Stimulated activated CD8-positive, alpha-beta memory T cell treated with anti-CD3 and anti-CD28 coated beads, Interleukin-12 subunit alpha, Interleukin-12 subunit beta, amount 100 ng/mL, for 4 hours (primary cell): ENCODE measurements at regions not wholly inside any gene's neighbourhood (a gene's known extent, or its start where the extent isn't known, plus 50 kb on each side); places are given as distances from the start of the nearest gene placed in this dataset.
"Not testable (repeated sequence)": the region's sequence is repeated elsewhere in the genome, so short reads cannot be mapped to it uniquely, and the experiment has no call there.

Experiments
- DNase-seq: peaks from one replicate; pipeline ENCODE4 v3.0.0-alpha.2; 2020; ENCODE audit warnings: low read depth

DNA sequence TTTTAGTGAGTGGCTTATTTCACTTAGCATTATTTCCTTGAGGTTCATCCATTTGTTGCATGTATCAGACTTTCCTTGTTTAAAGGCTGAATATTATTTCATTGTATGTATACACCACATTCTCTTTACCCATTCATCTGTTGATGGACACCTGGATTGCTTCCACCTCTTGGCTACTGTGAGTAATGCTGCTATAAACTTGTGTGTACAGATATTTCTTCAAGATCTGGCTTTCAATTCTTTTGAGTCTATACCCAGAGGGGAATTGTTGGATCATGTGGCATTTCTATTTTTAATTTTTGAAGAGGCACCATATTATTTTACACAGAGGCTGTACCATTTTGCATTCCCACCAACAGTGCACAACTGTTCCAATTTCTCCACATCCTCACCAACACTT, 313.5 kb downstream of the RPLP1 start:
- no peak for DNase-seq

- DNase-seq: no peak
Measured at GRCh38 chr15:69767191-69767590, 314.6 kb downstream of the RPLP1 start.

DNA sequence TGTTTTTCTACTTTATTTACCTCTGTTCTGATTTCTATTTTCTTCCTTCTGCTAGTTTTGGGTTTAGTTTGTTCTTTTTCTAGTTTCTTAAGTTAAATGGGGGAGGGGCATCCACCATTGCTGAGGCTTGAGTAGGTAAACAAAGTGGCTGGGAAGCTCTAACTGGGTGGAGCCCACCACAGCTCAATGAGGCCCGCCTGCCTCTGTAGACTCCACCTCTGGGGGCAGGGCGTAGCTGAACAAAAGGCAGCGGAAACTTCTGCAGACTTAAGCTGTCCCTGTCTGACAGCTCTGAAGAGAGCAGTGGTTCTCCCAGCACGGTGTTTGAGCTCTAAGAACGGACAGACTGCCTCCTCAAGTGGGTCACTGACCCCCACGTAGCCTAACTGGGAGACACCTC, 316.7 kb downstream of the RPLP1 start:
- DNase-seq: not testable (repeated sequence)

- DNase-seq: not testable (repeated sequence)
Measured at GRCh38 chr15:69774258-69774657, 321.6 kb downstream of the RPLP1 start.

DNA sequence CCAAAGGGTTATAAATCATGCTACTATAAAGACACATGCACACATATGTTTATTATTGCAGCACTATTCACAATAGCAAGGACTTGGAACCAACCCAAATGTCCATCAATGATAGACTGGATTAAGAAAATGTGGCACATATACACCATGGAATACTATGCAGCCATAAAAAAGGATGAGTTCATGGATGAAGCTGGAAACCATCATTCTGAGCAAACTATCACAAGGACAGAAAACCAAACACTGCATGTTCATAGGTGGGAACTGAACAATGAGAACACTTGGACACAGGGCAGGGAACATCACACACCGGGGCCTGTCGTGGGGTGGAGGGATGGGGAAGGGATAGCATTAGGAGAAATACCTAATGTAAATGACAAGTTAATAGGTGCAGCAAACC, 322.1 kb downstream of the RPLP1 start:
- not testable (repeated sequence) for DNase-seq

DNA sequence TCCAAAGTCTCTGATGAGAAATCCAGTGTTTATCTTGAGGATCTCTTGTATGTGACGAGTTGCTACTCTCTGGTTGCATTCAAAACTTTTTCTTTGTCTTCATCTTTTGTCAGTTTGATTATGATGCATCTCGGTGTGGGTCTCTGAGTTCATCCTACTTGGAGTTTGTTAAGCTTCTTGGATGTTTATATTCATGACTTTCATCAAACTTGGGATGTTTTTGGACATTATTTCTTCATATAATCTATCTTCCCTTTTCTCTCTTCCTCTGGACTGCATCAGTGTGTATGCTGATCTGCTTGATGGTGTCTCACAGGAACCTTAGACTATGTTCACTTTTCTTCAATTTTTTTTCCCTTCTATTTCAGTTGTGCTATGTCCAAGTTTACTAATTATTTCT, 320.4 kb downstream of the TLE3 start:
- DNase-seq: no peak

GRCh38 chr15:69780374-69780773, 317.3 kb downstream of the TLE3 start:
- DNase-seq: no peak

DNA sequence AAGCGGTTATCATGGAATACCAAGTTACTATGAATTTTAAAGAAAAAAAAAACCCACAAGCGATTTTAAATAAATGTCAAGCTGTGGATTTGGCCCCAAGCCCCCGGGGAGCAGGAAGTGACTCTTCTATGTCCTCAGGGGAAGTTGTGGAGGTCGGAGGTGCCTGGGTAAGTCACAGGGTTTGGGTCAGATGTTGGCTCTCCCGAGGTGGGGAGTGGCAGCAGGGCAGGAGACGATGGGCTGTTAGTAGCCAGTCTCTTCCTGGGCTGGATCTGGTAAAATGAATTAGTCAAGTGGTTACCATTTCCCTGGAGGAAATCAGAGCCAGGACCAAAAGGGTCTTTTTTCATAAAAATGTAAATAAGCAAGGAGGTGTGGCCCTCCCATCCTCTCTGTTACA, 316.7 kb downstream of the TLE3 start:
- no peak for DNase-seq

DNA sequence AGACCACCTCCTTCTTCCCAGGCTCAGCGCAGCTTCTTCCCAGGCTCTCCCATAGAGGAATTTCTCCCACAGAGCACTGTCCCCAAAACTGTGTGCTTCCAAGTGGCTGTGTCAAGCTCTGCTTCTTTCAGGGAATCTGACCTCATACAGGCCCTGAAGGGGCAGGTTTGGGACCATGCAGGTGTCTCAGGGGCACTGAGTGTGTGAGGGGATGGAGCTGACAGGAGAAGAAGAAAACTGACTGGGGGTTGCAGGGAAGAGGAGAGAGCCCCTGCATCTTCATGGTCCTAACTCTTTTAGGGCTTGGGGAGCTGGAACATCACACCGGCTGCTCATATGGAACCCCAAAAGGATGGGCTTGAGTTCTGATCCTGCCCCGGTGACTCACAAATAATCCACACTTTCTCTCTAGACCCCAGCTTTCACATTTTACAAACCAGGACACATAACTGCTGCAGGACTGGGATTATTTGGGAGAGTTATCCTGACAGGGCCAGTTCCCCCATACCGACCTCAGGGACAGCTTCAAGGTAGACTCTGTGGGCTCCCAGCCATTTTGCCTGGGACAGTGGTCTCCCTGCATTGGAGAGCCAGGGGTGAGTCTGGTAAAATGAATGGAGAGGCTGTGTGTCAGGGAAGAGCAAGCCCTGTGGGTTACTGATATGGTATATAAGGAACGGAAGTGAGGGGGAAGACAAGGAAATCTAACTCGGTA, 316.1 kb downstream of the TLE3 start:
- no peak for DNase-seq

- no peak for DNase-seq
Measured at GRCh38 chr15:69782139-69782658, 315.5 kb downstream of the TLE3 start.

DNA sequence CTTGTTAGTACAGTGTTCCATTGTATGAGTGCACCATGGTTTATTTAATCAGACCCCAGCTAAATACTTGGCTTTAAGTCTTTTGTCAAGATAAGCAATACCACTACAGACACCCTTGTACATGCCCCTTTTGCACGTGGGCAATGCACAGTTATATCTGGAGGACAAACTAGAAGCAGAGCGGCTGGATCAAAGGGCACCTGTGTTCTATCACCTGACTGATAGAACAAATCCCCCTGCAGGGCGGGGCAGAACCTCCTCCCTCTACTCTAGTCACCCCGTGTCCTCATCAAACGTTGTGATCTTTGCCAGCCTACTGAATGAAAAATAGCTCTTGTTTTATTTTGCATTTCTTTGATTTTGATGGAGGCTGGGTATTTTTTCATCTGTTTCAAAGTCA, 314.9 kb downstream of the TLE3 start:
- DNase-seq: no peak

DNA sequence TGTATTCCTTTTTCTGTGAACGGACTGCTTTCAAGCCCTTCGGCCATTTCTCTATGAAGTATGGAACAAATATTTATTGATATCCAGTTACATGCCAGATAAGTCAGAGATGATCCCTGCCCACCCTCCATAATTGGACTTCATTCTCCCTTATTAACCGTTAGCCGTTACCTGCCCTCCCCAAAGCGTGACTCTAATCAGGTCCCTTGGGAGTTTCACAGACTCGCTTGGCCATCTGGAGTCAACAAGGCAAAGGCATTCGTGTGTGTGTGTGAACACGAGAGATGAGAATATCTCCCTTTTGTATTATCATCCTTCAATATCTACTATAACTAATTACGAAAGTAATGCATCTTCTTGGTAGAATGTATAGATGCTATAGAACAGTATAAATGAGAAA, 314.5 kb downstream of the TLE3 start:
- DNase-seq: no peak

GRCh38 chr15:69784798-69785566, 312.7 kb downstream of the TLE3 start:
- no peak for DNase-seq

DNA sequence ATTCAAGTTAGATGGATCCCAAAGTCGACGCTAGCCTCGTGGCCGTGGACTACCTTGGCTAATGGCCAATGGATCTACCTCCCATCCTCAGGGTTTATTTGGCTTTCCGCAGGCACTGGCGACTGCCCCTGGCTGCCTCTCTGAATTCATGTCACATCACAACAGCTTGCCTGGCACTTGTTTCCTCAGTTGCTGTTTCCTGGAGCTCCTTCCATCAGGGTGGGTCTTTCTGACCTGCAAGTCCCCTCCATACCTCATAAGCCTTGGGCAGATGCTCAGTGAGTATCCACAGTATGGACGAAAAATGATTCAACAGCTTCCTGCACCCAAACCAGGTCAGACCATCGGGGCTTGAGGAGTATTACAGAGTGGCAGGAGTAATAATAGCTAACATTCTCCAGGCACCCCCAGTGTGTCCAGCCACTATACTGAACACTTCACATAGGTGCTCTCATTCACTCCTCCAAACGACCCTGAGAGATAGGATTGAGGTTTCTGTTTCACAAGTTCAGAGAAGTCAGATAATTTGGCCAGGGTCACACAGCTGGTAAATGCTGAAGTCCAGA, 311.5 kb downstream of the TLE3 start:
- DNase-seq: no peak

DNA sequence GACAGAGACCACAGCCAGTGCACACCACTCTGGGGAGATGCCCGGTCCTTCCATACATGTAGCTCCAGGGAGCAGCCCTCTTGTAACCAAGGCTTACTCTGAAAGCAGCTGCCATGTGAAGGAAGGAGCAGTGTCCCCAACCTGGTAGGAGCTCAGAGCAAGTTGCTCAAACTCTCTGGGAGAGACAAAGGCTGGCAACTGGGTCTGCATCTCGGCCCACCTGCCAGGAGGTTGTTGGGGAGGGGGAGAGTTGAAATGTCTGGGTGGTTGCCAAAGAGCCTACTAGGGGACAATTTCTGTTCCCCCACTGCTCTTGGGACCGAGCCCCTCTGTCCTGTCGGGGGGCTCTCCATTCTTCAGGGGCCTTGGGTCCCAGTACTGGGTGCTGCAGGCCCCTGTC, 309.9 kb downstream of the TLE3 start:
- no peak for DNase-seq

DNA sequence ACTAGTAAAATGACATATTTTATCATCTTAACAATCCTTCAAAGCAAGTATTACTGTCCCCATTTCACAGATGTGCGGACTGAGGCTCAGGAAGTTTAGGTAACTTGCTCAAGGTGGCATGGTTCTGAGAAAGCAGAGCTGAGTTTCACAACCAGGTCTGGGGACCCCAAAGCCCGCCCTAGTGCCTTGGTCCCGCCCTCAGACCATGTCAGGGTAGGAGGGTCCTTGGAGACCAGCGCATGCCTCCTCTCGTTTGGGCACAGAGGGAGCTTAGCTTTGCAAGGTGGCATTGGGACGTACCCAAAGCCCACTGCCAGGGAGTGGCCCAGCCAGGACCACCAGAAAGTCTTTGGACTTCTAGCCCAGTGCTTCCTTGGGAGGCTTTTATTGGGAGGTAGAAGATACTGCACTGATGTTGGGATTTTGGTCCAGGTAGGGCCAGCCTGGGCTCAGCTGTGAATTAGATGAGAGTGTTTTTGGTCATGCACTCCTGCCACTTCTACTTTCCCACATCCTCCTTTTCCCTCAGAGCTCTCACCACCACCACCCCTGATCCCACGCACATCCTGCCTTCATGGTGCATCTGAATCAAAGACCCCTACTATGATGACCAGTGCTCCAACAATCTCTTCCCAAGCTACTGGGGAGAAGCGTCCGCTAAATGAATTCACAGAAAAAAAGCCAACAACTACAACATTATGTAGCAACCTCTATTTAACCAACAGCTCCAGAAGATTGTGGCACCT, 307.9 kb downstream of the TLE3 start:
- no peak for DNase-seq

GRCh38 chr15:69790632-69791031, 307.1 kb downstream of the TLE3 start:
- no peak for DNase-seq

DNA sequence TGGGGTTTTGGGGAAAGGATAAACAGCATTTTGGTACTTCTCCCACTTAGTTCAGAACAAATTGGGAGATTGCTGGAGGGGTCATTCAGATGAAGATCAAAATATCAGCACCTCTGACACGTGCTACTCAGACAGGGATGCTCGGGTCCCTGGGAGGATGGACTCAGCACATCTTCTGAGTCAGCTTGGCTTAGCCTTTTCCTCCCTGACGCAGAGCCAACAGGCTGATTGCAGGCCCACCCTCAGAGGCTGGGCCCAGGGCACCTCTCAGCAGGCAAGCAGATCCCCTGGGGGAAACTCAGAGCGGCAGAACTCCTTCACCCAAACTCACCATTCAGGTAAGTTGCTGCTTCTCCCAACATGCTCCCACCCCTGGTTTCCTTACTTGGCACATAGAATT, 304.9 kb downstream of the TLE3 start:
- DNase-seq: no peak

GRCh38 chr15:69793431-69793780, 304.3 kb downstream of the TLE3 start:
- DNase-seq: no peak

GRCh38 chr15:69793781-69794451, 303.8 kb downstream of the TLE3 start:
- DNase-seq: no peak

- no peak for DNase-seq
Measured at GRCh38 chr15:69794645-69795469, 302.9 kb downstream of the TLE3 start.
